HL-60 (cell line): ENCODE measurements at regions not wholly inside any gene's neighbourhood (a gene's known extent, or its start where the extent isn't known, plus 50 kb on each side); places are given as distances from the start of the nearest gene placed in this dataset.

ENCODE experiments used
- DNase-seq, 2 experiments: peaks; one replicate each; pipeline ENCODE4 v3.0.0-alpha.2; 2010 to 2020; ENCODE audit warnings: low read depth in 1 of 2, low spot score in 1 of 2
- H3K27ac ChIP-seq: fragments of 250-450 bp; sonication (Bioruptor Pico); replicated peaks from 2 replicates; pipeline ENCODE4 v1.5.1; 2020; ENCODE audit warnings: mild to moderate bottlenecking, moderate library complexity
- H3K27me3 ChIP-seq: fragments of 250-450 bp; sonication (Bioruptor Pico); 2 replicates; pipeline ENCODE4 v1.5.1; 2021; ENCODE audit warnings: mild to moderate bottlenecking, moderate library complexity; ENCODE audit not compliant: insufficient read depth, poor library complexity, severe bottlenecking
- H3K4me3 ChIP-seq: replicated peaks from 2 replicates; pipeline ENCODE4 v1.5.1; 2011; ENCODE audit warnings: mild to moderate bottlenecking, control low read depth, low read length; ENCODE audit not compliant: insufficient read depth
- GABPA ChIP-seq: IDR thresholded peaks from 2 replicates; pipeline ENCODE4 v1.6.1; 2012; ENCODE audit warnings: low read depth
- POLR2AphosphoS5 ChIP-seq: IDR thresholded peaks from 2 replicates; pipeline ENCODE4 v1.6.1; 2012; ENCODE audit warnings: low read depth
- SPI1 ChIP-seq: IDR thresholded peaks from 2 replicates; pipeline ENCODE4 v1.6.1; 2012; ENCODE audit warnings: low read depth, mild to moderate bottlenecking, borderline replicate concordance
- TF ChIP-seq, protein P1 (sequence below): IDR thresholded peaks from one replicate; pipeline ENCODE4 v1.5.1; 2011; ENCODE audit warnings: low read length, control low read depth, inconsistent platforms; ENCODE audit not compliant: insufficient read depth
- TF ChIP-seq, protein P2 (sequence below): IDR thresholded peaks from 2 replicates; pipeline ENCODE4 v1.6.1; 2012; ENCODE audit warnings: low read depth; ENCODE audit not compliant: insufficient replicate concordance

DNA sequence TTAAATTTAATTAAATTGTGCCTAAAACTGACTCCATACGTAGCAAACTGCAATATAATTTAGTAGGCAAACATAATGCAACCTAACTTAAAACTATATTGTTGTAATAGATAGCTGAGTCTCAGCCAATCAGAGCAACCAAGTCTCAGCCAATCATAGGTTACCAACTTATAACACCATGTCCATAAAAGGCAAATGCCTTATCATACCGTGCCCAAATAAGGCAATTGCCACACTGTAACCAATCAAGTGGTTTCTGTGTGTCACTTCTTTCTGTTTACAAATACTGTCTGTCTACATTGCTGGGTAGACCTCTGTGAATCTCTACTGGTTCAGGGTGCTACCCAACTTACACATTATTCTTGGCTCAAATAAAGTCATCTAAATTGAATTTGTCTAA is 728.4 kb upstream of the EPHA6 start:
- no peak overlapping the region for H3K4me3 ChIP-seq
- no peak overlapping the region for H3K27ac ChIP-seq
- no peaks in the 10 kb centered on the region for H3K27me3 ChIP-seq
- no peak for DNase-seq
- TF ChIP-seq, protein P1, sequence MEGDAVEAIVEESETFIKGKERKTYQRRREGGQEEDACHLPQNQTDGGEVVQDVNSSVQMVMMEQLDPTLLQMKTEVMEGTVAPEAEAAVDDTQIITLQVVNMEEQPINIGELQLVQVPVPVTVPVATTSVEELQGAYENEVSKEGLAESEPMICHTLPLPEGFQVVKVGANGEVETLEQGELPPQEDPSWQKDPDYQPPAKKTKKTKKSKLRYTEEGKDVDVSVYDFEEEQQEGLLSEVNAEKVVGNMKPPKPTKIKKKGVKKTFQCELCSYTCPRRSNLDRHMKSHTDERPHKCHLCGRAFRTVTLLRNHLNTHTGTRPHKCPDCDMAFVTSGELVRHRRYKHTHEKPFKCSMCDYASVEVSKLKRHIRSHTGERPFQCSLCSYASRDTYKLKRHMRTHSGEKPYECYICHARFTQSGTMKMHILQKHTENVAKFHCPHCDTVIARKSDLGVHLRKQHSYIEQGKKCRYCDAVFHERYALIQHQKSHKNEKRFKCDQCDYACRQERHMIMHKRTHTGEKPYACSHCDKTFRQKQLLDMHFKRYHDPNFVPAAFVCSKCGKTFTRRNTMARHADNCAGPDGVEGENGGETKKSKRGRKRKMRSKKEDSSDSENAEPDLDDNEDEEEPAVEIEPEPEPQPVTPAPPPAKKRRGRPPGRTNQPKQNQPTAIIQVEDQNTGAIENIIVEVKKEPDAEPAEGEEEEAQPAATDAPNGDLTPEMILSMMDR: no peak
- TF ChIP-seq SPI1 (no peak), GABPA (no peak), POLR2AphosphoS5 (no peak)
- TF ChIP-seq, protein P2, sequence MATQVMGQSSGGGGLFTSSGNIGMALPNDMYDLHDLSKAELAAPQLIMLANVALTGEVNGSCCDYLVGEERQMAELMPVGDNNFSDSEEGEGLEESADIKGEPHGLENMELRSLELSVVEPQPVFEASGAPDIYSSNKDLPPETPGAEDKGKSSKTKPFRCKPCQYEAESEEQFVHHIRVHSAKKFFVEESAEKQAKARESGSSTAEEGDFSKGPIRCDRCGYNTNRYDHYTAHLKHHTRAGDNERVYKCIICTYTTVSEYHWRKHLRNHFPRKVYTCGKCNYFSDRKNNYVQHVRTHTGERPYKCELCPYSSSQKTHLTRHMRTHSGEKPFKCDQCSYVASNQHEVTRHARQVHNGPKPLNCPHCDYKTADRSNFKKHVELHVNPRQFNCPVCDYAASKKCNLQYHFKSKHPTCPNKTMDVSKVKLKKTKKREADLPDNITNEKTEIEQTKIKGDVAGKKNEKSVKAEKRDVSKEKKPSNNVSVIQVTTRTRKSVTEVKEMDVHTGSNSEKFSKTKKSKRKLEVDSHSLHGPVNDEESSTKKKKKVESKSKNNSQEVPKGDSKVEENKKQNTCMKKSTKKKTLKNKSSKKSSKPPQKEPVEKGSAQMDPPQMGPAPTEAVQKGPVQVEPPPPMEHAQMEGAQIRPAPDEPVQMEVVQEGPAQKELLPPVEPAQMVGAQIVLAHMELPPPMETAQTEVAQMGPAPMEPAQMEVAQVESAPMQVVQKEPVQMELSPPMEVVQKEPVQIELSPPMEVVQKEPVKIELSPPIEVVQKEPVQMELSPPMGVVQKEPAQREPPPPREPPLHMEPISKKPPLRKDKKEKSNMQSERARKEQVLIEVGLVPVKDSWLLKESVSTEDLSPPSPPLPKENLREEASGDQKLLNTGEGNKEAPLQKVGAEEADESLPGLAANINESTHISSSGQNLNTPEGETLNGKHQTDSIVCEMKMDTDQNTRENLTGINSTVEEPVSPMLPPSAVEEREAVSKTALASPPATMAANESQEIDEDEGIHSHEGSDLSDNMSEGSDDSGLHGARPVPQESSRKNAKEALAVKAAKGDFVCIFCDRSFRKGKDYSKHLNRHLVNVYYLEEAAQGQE: no peak

DNA sequence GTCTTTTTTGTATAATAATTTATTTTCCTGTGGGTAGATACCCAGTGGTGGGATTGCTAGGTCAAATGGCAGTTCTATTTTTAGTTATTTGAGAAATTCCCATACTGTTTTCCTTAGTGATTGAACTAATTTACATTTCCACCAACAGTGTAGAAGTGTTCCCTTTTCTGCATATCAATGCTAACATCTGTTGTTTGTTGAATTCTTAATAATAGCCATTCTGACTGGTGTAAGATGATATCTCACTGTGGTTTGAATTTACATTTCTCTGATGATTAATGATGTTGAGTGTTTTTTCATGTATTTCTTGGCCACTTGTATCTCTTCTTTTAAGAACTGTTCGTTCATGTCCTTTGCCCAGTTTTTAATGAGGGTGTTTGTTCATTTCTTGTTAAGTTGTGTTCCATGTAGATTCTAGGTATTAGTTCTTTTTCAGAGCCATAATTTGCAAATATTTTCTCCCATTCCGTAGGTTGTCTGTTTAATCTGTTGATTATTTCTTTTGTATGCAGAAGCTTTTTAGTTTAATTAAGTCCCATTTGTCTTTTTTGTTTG is 713.3 kb upstream of the EPHA6 start:
- H3K27ac ChIP-seq: no peak overlapping the region
- H3K27me3 ChIP-seq: no peaks in the 10 kb centered on the region
- TF ChIP-seq, protein P1: no peak
- TF ChIP-seq GABPA: no peak
- TF ChIP-seq POLR2AphosphoS5: no peak
- TF ChIP-seq SPI1: no peak
- TF ChIP-seq, protein P2: no peak
- no peak for DNase-seq
- no peak overlapping the region for H3K4me3 ChIP-seq

- no peak overlapping the region for H3K27ac ChIP-seq
- DNase-seq: no peak
- H3K4me3 ChIP-seq: no peak overlapping the region
- H3K27me3 ChIP-seq: no peaks in the 10 kb centered on the region
- TF ChIP-seq POLR2AphosphoS5: no peak
- TF ChIP-seq, protein P2: no peak
- TF ChIP-seq, protein P1: no peak
- no peak for TF ChIP-seq SPI1
- TF ChIP-seq GABPA: no peak
Observed at GRCh38 chr3:96106701-96107100, 707.7 kb upstream of the EPHA6 start.
